GM12891 (cell line): ENCODE measurements at regions not wholly inside any gene's neighbourhood (a gene's known extent, or its start where the extent isn't known, plus 50 kb on each side); places are given as distances from the start of the nearest gene placed in this dataset.
"Not testable (repeated sequence)": the region's sequence is repeated elsewhere in the genome, so short reads cannot be mapped to it uniquely, and the experiment has no call there.

Experiments used
- POLR2A ChIP-seq: IDR thresholded peaks from 2 replicates; pipeline ENCODE4 v1.6.1; 2011; ENCODE audit warnings: low read depth, low read length, control low read depth
- POLR2AphosphoS5 ChIP-seq: IDR thresholded peaks from 2 replicates; pipeline ENCODE4 v1.6.1; 2011; ENCODE audit warnings: low read depth, low read length, control low read depth
- SPI1 ChIP-seq: IDR thresholded peaks from 2 replicates; pipeline ENCODE4 v1.6.1; 2011; ENCODE audit warnings: low read depth, low read length, control low read depth

GRCh38 chr1:201645000-201645399 lies 106.1 kb downstream of the NAV1 start:
- not testable (repeated sequence) for TF ChIP-seq SPI1, POLR2A, POLR2AphosphoS5
